ENCODE measurements at regions not wholly inside any gene's neighbourhood (a gene's known extent, or its start where the extent isn't known, plus 50 kb on each side); places are given as distances from the start of the nearest gene placed in this dataset.

- TF ChIP-seq GATA2 (IDR thresholded peaks at IDR 0.05; ENCODE audit: low read depth, low read length) (no peak), GATA3 (IDR thresholded peaks at IDR 0.05; ENCODE audit: low read depth, low read length) (no peak)
These were observed 322.2 kb upstream of the SGCD start for GRCh38 chr5:156004754-156005153.

Measured in SH-SY5Y (cell line).